ENCODE measurements at regions not wholly inside any gene's neighbourhood (a gene's known extent, or its start where the extent isn't known, plus 50 kb on each side); places are given as distances from the start of the nearest gene placed in this dataset.

DNA sequence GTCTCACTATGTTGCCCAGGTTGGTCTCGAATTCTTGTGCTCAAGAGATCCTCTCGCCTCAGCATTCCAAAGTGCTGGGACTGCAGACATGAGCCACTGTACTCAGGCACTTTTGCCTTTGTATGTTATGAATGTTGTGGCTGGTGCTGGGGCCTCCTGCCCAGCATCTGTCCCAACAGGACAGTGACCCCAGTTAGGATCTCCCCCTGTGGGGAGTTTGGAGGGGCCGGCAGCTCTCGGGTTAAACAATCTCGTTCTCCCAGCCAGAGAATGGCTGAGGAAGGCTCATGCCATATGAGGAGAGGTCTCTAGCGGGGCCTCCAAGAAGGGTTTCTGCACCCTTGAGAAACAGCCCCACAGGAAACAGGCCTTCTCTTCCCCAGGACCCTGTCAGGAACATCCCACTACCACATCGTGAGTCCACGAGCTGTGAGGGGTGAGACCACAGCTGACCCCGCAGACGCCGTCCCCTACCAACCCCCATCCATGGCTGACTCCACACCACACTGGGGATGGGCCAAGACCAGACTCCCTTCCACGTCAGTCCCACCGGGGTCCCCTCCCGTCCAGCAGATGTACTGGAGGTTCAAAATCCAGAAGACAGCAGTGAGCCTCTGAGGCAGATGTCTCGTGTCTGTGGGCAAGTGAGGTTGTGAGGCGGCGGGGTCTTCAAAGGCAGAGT, 54.1 kb downstream of the SHANK2 start:
- DNase-seq (ENCODE audit: low read depth): no peak
- TF ChIP-seq, protein P1, sequence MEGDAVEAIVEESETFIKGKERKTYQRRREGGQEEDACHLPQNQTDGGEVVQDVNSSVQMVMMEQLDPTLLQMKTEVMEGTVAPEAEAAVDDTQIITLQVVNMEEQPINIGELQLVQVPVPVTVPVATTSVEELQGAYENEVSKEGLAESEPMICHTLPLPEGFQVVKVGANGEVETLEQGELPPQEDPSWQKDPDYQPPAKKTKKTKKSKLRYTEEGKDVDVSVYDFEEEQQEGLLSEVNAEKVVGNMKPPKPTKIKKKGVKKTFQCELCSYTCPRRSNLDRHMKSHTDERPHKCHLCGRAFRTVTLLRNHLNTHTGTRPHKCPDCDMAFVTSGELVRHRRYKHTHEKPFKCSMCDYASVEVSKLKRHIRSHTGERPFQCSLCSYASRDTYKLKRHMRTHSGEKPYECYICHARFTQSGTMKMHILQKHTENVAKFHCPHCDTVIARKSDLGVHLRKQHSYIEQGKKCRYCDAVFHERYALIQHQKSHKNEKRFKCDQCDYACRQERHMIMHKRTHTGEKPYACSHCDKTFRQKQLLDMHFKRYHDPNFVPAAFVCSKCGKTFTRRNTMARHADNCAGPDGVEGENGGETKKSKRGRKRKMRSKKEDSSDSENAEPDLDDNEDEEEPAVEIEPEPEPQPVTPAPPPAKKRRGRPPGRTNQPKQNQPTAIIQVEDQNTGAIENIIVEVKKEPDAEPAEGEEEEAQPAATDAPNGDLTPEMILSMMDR (IDR thresholded peaks at IDR 0.05; ENCODE audit: insufficient read depth, low read depth, low read length): no peak
- no peak overlapping the region for H3K4me3 ChIP-seq (ENCODE audit: low read depth, low read length)

DNA sequence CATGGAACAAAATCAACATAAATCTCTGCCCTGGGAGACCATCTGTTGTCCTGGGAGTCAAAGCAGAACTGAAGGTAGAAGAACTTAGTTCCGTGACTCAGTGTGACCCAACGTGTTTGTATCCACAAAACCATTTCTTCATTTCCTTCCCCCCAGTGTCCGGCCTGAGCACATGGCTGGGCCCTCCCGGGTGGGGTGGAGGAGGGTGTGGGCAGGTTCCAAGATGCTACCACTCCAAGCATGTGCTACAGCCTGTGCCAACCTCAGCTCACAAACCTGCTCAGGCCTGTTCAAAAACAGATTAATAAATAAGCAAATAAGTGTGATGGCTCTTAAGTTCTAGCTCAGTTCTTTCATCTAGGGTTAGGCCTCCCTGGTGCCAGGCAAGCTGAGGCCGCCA, 55.3 kb downstream of the SHANK2 start:
- no peak overlapping the region for H3K4me3 ChIP-seq (ENCODE audit: low read depth, low read length)
- TF ChIP-seq, protein P1 (IDR thresholded peaks at IDR 0.05; ENCODE audit: insufficient read depth, low read depth, low read length): no peak
- DNase-seq (ENCODE audit: low read depth): no peak

DNA sequence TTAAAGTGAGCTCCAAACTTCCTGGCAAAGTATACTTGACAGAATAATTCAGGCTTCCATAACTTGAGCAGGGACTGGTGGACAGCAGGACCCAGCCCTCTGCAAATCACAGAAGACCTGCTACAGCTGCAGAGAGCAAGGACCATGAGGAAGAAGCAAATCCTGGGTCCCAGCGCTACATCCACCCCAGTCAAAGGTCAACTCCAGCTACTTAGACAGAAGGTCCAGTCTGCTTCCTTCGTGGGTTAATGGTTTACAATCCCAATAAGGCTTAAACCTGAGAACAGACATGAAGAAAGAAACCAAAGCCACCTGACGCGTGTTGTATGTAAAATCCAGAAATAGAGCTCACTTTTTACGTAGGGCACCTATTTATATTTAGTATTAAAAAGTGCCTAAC, 57.7 kb downstream of the SHANK2 start:
- TF ChIP-seq, protein P1 (IDR thresholded peaks at IDR 0.05; ENCODE audit: insufficient read depth, low read depth, low read length): no peak
- no peak for DNase-seq (ENCODE audit: low read depth)
- H3K4me3 ChIP-seq (ENCODE audit: low read depth, low read length): no peak overlapping the region

DNA sequence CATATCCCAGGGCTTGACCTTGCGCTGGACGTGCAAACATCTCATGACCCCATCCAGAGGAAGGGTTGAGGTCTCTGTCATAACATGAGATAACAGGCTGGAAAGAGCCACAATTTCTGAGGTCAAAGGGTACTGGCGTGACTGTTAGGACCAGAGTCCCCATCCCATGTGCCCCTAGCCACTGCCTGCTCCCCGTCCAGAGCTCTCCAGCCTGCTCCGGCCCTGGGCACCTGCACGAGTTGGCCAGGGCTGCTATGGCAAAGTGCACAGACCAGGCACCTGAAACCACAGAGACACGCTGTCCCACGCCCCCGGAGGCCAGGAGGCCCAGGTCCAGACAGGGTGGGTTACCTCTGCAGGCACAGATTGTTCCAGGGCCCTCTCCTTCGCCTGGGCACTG, 58.9 kb downstream of the SHANK2 start:
- H3K4me3 ChIP-seq (ENCODE audit: low read depth, low read length): no peak overlapping the region
- TF ChIP-seq, protein P1 (IDR thresholded peaks at IDR 0.05; ENCODE audit: insufficient read depth, low read depth, low read length): no peak

DNA sequence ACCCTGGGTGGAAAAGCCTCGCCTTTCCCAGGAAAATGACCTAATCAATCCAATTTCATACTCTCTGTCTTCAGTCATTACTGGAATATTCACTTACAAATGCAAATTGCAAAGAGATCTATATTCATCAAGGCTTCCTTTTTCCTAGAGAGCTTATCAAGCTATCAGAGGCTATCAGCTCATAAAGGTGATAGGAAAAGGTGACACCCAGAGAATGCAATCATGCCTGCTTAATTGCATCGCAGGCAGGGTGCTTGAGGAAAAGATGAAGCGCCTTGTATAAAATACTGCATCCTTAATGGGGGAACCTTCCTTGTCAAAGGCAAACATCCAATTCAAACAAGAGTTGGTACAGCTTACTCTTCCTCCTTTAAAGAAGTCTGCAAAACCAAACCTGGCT, 59.7 kb downstream of the SHANK2 start:
- TF ChIP-seq, protein P1 (IDR thresholded peaks at IDR 0.05; ENCODE audit: insufficient read depth, low read depth, low read length): no peak
- no peak for DNase-seq (ENCODE audit: low read depth)

More for the DNA sequence above, 58.9 kb downstream of the SHANK2 start:
- no peak for DNase-seq (ENCODE audit: low read depth)

DNA sequence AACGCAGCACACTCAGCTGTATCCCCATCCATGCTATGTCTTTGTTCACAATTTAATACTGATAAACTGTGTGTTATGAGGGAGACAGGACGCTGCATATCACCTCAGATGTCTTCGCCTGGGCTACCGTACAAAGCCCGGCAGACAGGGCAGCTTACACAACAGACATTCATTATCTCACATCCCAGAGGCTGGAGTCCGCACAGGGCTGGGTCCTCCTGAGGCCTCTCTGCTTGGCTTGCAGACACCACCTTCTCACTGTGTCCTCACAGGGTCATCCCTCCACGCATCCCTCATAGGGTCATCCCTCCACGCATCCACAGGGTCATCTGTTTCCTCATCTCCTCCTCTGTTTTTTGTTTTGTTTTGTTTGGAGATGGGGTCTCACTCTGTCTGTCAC, 61.2 kb downstream of the SHANK2 start:
- no peak overlapping the region for H3K4me3 ChIP-seq (ENCODE audit: low read depth, low read length)
- TF ChIP-seq, protein P1 (IDR thresholded peaks at IDR 0.05; ENCODE audit: insufficient read depth, low read depth, low read length): no peak
- DNase-seq (ENCODE audit: low read depth): no peak

More for the DNA sequence above, 59.7 kb downstream of the SHANK2 start:
- no peak overlapping the region for H3K4me3 ChIP-seq (ENCODE audit: low read depth, low read length)

DNA sequence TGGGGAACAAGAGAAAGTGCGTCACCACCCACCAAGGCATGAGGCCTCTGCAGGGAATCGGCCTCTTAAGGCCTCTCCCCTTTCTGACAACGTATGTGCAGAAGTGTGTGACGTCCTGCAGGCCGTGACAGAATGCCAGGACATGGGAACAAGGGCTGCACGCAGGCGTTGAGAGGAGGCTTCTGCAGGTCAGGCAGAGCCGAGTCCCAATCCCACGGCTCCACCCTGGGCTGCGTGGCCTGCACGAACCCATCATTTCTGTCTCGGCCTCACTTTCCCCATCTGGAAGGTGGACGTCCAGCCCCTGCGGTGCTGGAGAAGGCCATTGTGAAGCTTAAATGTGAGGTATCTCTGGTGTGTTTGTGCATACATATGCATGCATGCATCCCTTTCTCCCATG, 61.8 kb downstream of the SHANK2 start:
- TF ChIP-seq, protein P1 (IDR thresholded peaks at IDR 0.05; ENCODE audit: insufficient read depth, low read depth, low read length): no peak
- no peak overlapping the region for H3K4me3 ChIP-seq (ENCODE audit: low read depth, low read length)
- DNase-seq (ENCODE audit: low read depth): no peak

All from fibroblast of villous mesenchyme (primary cell).